GM13977 (cell line): ENCODE measurements at regions not wholly inside any gene's neighbourhood (a gene's known extent, or its start where the extent isn't known, plus 50 kb on each side); places are given as distances from the start of the nearest gene placed in this dataset.

Experiments
- DNase-seq: peaks from one replicate; pipeline ENCODE4 v3.0.0; 2012; ENCODE audit warnings: low spot score
- CTCF ChIP-seq: IDR thresholded peaks from 2 replicates; pipeline ENCODE4 v1.5.1; 2012; ENCODE audit warnings: mild to moderate bottlenecking, control low read depth; ENCODE audit not compliant: insufficient read depth; ENCODE audit errors: extremely low read depth, missing control alignments
- in situ Hi-C: fragments of 300-500 bp; cut with MboI; formaldehyde crosslinking; loops from one replicate; pipeline ENCODE4 v1.12.0; 2022; ENCODE audit warnings: low sequenced_read_pairs, low pct_unique_long_range_greater_than_20kb, mixed read lengths, inconsistent platforms; ENCODE audit not compliant: unreplicated experiment

GRCh38 chr10:91691981-91692380, 59.1 kb upstream of the PPP1R3C start:
- TF ChIP-seq CTCF: no peak
- no peak for DNase-seq
- in situ Hi-C loops: no loop called here

- in situ Hi-C loops: no loop called here
- TF ChIP-seq CTCF: no peak
- no peak for DNase-seq
These were observed 58.3 kb upstream of the PPP1R3C start for GRCh38 chr10:91690996-91691676.

GRCh38 chr10:91690412-91690811, 57.5 kb upstream of the PPP1R3C start:
- TF ChIP-seq CTCF: no peak
- in situ Hi-C loops: no loop called here
- no peak for DNase-seq

GRCh38 chr10:91689731-91690168, 56.9 kb upstream of the PPP1R3C start:
- TF ChIP-seq CTCF: no peak
- in situ Hi-C loops: no loop called here
- DNase-seq: no peak

- no peak for TF ChIP-seq CTCF
- in situ Hi-C loops: no loop called here
- no peak for DNase-seq
These were observed 52.0 kb upstream of the PPP1R3C start for GRCh38 chr10:91684841-91685240.

- in situ Hi-C loops: no loop called here
- no peak for TF ChIP-seq CTCF
- no peak for DNase-seq
These were observed 51.1 kb upstream of the PPP1R3C start for GRCh38 chr10:91683975-91684374.

GRCh38 chr10:91682912-91683311, 50.0 kb upstream of the PPP1R3C start:
- in situ Hi-C loops: no loop called here
- no peak for TF ChIP-seq CTCF
- no peak for DNase-seq
